ENCODE measurements at regions not wholly inside any gene's neighbourhood (a gene's known extent, or its start where the extent isn't known, plus 50 kb on each side); places are given as distances from the start of the nearest gene placed in this dataset.

DNA sequence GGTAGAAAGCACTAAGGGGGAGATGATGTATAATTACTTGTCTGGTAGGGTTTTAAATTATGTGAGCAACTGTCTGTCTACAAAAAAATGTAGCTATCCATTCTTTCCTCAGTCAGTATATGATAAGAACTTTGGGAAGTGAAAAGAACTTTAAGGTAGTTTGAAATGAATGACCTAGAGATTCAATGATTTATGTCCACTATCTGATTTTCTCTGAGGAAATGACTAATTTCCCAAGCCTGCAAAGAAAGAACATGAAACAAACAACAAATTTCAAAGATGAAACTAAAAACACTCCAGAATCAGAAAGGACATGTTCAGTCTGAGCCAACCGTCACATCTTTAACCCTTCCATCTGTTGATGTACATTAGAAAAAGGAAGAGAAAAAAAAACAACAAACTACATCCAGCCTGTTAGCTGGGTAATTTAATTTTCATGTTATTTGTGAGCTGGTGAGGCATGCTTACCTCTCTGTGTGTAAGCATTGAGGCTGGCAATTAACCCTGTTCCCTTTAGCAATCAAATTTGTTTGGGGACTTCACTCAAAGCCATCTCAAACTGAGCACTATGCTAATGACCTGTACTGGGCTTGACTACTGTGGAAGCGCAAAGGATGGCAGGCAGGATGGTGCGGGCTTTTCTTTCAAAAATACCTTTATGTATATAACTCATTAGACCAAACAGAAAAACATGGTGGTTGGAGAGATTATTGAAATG is 220.1 kb downstream of the TUSC7 start:
- no peak for DNase-seq (ENCODE audit: low read depth in 3 of 3)

DNA sequence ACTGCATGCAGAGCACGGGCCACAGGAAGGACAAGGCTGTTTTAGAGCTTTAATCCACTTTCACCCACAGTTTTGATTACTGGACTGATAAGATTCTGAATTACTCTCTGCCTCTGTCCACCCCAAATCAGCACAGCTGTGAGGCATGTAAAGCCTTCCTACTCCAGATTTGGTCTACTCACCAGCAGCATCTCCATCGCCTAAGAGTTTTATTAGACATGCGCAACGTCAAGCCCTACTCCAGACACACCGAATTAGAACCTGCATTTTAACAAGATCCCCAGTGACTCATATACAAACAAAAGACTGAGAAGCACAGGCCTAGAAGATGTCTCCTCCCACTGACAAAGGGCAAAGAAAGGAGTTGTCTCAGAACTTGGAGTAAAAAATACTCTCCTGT is 221.2 kb downstream of the TUSC7 start:
- no peak for DNase-seq (ENCODE audit: low read depth in 3 of 3)

DNA sequence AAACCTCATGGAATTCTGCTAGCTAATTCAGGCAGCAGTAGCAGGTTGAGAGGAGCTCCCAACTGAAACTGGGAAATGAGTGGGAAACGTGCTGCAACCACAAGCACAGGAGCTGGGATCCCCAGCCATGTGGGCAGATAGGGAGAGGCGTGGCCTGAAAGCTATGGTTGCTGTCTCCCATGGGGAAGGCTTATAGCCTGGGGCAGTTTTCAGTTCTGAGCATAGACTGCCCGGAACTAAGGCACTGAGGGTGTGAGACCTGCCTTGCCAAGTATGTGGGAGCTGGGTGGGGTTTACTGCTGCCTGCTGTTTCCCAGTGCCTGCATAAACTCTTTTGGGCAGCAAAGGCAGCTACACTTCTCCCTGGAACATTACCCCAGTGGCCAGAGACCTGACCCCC is 229.5 kb downstream of the TUSC7 start:
- no peak for DNase-seq (ENCODE audit: low read depth in 3 of 3)

DNA sequence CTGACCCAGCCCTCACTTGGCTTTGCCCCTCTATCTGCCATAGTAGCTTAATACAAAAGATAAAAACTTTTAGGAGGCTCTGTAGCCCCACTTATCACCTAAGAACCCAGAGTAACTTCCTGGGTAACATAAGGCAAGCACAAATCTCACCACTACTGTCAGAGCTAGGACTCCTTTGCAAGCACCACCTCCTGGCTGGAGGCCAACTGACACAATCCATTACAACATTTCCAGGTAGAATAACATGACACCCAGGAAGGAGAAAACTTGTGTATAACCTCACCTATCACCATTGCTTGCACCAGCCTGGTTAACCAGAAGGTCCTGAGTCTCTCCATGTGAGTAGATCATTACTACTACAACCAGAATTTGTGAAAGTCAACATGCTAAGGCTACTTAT is 230.0 kb downstream of the TUSC7 start:
- DNase-seq (ENCODE audit: low read depth in 3 of 3), result no peak

DNA sequence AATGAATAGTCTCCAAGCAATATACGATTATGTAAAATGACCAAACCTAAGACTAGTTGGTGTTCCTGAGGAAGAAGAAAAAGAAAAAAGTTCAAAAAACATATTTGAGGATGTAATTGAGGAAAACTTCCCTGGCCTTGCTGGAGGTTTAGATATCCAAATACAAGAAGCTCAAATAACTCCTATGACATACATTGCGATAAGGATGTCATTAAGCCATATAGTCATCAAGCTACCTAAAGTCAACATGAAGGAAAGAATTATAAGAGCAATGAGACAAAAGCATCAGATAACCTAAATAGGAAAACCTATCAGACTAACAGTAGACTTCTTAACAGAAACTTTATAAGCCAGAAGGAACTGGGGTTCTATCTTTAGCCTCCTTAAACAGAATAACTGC is 231.1 kb downstream of the TUSC7 start:
- DNase-seq (ENCODE audit: low read depth in 3 of 3), result no peak

DNA sequence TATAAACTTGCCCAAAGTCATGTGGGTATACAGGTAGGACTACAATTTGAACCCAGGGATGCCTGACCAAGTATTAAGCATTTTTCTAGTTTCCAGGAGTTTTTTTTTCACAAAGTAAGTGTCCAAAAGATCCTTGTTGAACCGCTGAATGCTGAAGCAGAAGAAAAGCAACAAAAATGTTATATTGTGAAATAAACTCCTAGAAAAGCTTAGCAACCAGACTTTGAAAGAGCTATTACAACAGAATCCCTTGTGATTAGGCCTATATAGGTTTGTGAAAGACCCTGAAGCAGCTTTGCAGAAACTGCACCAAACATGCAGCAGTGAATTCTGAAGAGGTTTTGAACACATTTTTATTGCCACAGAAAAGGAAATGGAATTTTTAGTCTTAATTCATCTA is 236.8 kb downstream of the TUSC7 start:
- DNase-seq (ENCODE audit: low read depth in 3 of 3), result no peak

DNA sequence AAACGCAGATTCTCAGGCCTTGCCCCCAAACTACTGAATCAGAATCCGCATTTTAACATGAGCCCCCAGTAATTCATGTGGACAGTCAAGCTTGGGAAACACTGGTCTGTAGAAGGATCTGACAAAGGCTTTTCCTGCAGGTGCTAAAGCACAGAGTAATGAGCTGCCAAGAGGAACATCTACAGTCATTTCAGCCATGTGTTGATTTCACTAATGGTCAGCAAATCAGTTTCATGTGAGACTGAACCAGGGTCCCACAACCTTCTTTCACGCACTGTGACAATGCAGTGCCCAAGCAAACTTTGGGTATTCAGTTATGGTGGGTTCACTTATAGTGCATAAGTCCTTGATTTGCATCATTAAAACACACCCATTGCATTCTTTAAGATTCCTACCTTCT is 237.6 kb downstream of the TUSC7 start:
- no peak for DNase-seq (ENCODE audit: low read depth in 3 of 3)

DNA sequence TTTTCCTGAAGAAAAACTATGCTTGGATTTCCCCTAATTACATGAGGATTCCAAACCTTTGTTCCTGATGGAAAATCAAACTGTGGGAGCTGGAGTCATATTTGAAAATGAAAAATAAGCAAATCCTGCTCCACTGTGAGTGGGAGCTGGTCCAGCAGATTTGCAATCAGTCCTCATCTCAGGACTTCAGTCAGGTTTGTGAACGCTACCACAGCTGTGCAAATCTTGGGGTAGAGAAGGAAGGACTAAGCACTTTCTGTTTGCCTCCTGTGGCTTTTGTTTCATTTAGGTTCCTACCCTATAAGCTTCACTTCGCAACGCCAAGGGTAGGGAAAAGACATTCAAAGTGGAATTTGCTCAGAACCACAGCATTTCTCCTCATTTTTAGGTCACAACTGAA is 238.2 kb downstream of the TUSC7 start:
- DNase-seq (ENCODE audit: low read depth in 3 of 3), result no peak

DNA sequence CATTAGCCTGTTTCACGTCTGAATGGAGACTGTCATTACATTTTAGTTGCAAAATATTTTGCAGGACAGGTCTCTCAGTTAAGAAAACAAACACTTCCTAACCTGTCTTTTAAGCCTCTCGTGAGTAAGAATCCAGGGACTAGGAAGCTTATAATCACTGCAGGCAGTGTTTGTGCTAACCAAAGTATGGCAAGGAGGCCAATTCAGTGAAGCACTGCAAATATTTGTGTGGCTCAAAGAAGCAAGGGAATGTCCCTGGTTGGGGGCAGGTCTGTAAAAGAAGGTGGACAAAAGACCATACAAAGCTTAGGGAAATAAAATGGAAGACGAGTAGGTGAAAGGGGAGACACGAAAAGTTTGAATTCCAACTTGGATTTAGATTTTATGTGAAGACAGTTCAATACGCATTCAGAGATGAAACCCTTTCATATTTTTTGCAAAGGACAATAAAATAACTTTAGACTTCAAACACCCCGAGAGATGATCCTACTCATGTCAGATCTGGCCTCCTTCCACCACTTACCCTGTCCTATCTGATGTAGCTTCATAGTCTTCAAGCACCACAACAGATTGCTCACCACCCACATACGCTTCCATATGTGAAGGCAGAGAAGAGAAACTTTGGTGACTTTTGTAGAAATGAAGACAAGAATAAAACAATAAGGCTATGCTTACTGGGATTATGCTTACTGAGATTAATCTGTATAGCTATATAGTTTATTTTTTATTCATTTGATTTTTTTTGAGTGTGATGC is 240.9 kb downstream of the TUSC7 start:
- DNase-seq (ENCODE audit: low read depth in 3 of 3), result no peak

DNA sequence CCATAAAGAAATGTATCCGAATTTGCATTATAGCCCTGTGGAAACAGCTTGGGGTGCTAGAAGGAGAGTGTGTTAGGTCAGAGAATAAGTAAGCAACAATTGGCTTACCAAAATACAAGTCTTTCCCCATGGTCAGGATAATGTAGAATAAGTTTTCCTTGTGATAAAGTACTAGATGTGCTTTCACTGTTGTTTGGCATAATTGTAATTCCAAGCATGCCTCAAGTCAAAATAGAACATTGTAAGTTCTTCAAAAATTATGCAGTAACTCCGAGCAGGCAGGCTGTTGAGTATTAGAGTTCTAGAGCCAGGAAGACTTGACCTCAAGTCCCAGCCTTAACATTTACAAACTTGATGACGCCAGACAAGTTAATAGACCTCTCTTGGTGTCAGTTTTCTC is 242.0 kb downstream of the TUSC7 start:
- DNase-seq (ENCODE audit: low read depth in 3 of 3), result no peak

DNA sequence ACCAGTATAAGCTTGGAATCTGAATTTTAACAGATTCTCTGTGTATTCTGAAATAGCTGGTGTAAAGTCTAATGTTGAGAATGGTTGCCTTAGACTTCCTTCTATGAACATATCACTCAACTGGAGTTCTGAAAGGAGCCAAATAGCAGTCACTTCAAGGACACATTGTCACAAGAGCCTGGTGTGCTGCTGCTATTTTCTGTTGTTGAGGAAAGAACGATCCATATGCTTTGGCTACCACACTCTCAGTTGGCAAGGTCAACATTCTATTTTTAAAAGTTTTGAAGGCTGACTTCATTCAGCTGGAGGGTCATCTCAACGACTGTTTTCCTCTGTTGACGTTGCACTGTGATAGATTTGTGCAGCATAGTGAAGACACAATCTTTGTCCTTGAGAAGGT is 248.7 kb downstream of the TUSC7 start:
- no peak for DNase-seq (ENCODE audit: low read depth in 3 of 3)

DNA sequence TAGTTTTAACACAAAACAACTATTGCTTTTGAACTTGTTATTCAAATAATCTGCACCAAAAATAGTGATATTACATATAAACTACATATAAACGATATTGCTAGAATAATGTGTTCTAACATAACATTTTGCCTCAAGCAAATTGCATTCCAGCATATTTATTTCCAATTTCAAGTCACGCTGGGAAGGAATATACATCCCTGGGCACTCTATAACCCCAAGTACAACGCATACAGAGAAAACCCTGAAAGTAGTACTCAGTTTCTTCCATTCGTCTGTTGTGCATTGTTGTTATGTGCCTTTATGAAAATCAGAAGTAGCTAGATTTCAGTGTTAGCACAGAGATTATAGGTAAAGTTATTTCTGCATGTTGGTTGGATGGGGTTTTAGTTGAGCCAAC is 251.5 kb downstream of the TUSC7 start:
- no peak for DNase-seq (ENCODE audit: low read depth in 3 of 3)

DNA sequence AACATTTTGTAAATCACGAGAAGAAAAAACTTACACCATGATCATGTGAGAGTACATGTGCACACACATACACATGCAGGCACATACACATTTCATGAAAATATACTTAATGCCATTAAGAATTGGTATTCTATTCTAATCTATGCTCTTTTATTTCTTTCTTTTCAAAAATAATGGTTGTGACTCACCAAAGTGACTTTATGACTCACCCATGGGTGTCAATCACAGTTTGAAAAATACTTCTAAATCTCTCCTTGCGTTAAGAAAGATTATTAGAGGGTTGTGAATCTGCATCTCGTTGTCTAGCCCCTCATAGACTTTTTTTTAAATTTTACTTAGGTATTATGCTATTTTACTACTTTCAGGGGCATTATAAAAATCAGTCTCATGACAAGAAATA is 254.2 kb downstream of the TUSC7 start:
- DNase-seq (ENCODE audit: low read depth in 3 of 3), result no peak

DNA sequence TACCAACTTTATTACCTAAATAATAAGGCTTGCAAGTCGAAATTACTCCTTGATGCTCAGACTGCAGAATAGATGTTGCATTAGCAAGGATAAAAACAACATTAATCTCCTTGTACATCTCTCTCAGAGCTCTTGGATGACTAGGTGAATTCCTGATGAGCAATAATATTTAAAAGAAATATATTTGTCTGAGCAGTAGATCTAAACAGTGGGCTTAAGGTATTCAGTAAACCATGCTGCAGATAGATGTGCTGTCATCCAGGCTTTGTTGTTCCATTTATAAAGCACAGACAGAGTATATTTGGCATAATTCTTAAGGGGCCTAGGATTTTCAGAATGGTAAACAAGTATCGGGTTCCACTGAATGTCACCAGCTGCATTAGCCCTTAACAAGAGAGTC is 257.1 kb downstream of the TUSC7 start:
- no peak for DNase-seq (ENCODE audit: low read depth in 3 of 3)

DNA sequence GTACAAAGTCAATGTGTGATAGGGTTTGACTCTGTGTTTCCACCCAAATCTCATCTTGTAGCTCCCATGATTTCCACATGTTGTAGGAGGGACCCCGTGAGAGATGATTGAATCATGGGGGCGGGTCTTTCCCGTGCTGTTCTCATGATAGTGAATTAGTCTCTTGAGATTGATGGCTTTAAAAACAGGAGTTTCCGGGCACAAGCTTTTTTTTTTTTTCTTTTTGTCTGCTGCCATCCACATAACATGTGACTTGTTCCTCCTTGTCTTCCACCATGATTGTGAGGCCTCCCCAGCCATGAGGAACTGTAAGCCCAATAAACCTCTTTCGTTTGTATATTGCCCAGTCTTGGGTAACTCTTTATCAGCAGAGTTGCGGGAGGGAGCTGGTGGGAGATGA is 259.6 kb downstream of the TUSC7 start:
- no peak for DNase-seq (ENCODE audit: low read depth in 3 of 3)

DNA sequence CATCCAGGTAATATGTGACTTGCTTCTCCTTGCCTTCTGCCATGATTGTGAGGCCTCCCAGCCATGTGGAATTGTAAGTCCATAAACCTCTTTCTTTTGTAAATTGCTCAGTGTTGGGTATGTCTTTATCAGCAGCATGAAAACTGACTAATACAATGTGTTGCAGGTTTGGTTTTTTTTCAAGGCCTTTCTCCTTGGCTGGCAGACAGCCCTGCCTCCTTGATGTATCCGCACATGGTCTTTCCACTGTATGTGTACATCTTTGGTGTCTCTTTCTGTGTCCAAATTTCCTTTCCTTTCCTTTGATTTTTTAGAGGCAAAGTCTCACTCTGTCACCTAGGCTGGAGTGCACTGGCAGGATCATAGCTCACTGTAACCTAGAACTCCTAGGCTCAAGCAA is 260.1 kb downstream of the TUSC7 start:
- DNase-seq (ENCODE audit: low read depth in 3 of 3), result no peak

DNA sequence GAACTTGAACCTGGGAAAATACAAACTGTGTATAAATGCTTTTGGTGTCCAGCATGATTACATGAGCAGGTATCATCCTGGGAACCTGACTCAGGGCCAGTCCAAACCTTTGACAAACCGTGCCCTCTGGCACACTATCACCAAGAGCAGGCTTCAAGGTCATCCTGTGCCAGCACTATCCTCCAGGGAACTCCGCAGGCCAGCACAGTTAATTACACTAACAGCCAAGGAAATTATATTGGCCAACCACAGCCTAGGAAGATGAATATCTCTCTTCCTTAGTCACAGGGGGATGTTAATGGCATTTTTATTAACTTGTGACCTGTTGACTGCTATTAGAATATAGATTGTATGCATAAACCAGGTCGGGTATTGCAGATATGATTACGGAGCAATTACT is 262.0 kb downstream of the TUSC7 start:
- DNase-seq (ENCODE audit: low read depth in 3 of 3), result no peak

DNA sequence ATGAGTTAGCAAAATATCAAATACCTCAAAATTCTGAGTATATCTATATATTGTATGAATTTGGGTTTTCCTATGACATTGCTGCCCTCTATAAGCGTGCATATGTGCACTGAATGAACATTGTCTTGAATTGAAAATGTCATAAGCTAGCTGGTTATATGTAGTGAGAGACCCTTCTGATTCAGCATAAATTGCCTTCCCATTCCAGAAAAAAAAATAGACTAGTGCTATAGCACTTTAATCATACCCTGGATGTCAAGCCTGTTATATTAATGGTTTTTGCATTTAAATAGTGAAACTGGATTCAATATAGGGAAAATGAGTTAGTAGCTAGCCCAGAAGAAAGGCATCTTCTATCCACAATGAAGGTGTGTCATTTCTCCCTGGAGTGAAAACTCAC is 265.1 kb downstream of the TUSC7 start:
- DNase-seq (ENCODE audit: low read depth in 3 of 3), result no peak

DNA sequence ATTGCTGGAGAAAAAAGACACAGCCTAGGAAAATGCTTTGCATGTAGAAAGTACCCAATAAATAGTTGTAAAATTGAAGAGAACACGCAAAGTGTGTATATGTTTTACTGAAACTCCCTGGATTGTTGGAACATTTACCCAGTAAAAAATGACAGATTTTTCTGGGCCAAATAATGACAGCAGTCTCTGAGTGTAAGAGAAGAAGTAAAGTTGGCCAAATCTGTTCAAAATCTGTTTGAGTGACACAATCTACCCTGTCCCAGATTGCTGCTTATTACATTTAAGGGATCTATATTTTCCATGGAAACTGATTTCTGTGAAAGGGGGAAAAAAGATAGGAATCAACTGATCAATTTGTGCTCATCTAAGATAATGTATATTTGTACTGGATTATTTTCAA is 267.9 kb downstream of the TUSC7 start:
- no peak for DNase-seq (ENCODE audit: low read depth in 3 of 3)

DNA sequence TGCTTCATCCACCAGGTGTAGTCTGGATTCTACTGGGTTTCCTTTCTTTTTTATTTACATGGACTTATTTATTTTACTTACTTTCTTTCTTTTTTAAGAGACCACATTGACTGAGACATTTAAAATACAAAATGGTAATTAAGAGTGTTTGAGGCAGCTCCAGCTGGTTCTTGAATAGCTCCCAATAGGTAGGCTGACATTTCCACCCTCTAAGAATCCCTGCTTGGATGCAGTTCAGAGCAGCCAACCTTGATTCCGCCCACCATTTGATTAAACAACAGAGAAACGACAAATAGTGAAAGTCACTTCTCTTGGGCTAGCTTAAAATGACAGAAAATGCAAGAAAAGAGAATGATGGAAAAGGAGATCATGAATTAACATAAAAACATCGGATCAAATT is 270.5 kb downstream of the TUSC7 start:
- no peak for DNase-seq (ENCODE audit: low read depth in 3 of 3)

DNA sequence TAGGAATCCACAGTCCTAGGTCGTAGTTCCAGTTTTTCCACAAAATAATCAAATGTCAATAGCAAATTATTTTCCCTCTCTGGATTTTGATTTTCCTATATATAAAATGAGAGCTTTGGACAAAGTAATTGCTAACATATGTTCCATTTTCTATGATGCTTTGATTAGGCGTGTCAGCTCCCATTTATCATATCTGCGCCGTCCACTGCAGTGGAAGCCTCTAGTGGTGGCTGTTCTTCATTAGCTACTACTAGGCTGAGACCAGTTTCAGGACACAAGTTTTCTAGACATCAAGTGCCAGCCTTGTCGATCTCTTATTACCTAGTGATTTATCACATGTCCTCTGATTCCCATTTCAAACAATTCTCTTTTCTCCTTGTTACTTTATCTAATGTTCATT is 271.5 kb downstream of the TUSC7 start:
- no peak for DNase-seq (ENCODE audit: low read depth in 3 of 3)

DNA sequence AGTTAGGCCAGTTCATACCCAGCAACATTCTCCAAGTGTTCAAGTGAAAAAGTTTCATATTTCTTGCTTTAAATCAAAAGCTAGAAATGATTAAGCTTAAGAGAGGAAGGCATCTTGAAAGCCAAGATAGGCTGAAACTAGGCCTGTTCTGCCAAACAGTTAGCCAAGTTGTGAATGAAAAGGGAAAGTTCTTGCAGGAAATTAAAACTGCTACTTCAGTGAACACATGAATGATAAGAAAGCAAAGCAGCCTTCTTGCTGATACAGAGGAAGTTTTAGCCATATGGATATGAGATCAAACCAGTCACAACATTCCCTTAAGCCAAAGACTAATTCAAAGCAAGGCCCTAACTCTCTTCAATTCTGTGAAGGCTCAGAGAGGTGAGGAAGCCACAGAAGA is 274.7 kb downstream of the TUSC7 start:
- no peak for DNase-seq (ENCODE audit: low read depth in 3 of 3)

DNA sequence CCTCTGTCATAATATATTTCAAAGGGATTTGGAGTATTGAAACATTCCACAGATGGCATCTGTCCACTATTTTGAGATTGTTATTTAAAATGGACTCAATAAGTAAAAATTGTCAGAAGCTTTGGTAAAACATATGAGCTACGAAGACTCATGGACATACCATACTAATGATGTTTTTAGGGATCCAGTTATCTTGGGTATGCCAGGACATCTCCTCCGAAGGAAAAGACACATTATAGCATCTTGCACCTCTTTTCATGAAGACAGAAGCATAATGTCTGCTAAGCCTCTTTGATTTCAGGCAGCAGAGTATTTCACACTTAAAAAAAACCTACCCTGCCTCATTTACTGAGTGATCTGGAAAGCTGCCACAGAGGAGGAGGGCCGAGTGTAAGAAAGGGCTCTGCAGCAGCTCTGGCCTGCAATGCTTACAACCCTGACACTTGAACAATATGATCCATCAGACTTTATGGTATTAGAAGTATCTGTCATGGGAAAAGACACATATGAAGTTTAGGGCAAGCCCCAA is 284.8 kb downstream of the TUSC7 start:
- no peak for DNase-seq (ENCODE audit: low read depth in 3 of 3)

DNA sequence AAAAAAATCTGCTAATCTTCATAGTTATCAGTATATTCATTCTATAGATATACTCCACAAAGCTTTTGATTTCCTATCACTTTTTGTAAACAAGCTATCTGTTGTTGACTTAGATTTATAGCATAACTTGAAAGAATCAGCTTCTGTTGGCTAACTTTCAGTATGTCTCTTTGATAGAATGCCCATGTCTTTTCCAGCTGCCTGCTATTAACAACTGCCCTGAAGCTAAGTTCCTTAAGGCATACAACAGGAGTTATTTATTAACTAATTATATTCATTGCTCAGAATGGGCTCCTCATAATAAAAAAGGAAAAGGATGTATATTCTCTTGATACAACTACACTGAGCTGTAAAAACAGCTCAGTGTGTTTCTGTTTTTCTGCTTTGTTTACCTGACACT is 293.9 kb downstream of the TUSC7 start:
- DNase-seq (ENCODE audit: low read depth in 3 of 3), result no peak
